DOHH2 (cell line): ENCODE measurements at regions not wholly inside any gene's neighbourhood (a gene's known extent, or its start where the extent isn't known, plus 50 kb on each side); places are given as distances from the start of the nearest gene placed in this dataset.

Experiments used
- H3F3A ChIP-seq: fragments of 200-600 bp; sonication (generic), shearing (Covaris generic); 2 replicates; pipeline ENCODE4 v1.6.0; 2016; ENCODE audit warnings: antibody characterized with exemption, mild to moderate bottlenecking; ENCODE audit not compliant: control insufficient read depth, insufficient read depth
- H3K27ac ChIP-seq: fragments of 200-600 bp; sonication (generic); 2 replicates; pipeline ENCODE4 v1.5.1; 2014; ENCODE audit warnings: low read depth, mild to moderate bottlenecking, low read length, moderate library complexity
- H3K27me3 ChIP-seq: fragments of 200-600 bp; sonication (generic); 2 replicates; pipeline ENCODE4 v1.6.1; 2014; ENCODE audit warnings: mild to moderate bottlenecking, low read length, mixed read lengths; ENCODE audit not compliant: control insufficient read depth
- H3K36me3 ChIP-seq: fragments of 200-600 bp; sonication (generic); 2 replicates; pipeline ENCODE4 v1.6.1; 2014; ENCODE audit warnings: mild to moderate bottlenecking, low read length, moderate library complexity, mixed read lengths; ENCODE audit not compliant: control insufficient read depth
- H3K4me1 ChIP-seq: fragments of 200-600 bp; sonication (generic); 2 replicates; pipeline ENCODE4 v1.6.1; 2014; ENCODE audit warnings: mild to moderate bottlenecking, low read length, mixed read lengths; ENCODE audit not compliant: control insufficient read depth
- H3K4me2 ChIP-seq: fragments of 200-600 bp; sonication (generic); 2 replicates; pipeline ENCODE4 v1.6.0; 2014; ENCODE audit warnings: mild to moderate bottlenecking, low read length, moderate library complexity
- H3K4me3 ChIP-seq: fragments of 200-600 bp; sonication (generic); 2 replicates; pipeline ENCODE4 v1.5.1; 2014; ENCODE audit warnings: mild to moderate bottlenecking, low read length, mixed read lengths
- H3K79me2 ChIP-seq: fragments of 200-600 bp; sonication (generic); 2 replicates; pipeline ENCODE4 v1.6.1; 2014; ENCODE audit warnings: mild to moderate bottlenecking, low read length, mixed read lengths; ENCODE audit not compliant: control insufficient read depth
- H3K9me2 ChIP-seq: fragments of 200-600 bp; sonication (generic); replicated peaks from 2 replicates; pipeline ENCODE4 v1.6.1; 2014; ENCODE audit warnings: mild to moderate bottlenecking, low read length, mixed read lengths; ENCODE audit not compliant: control insufficient read depth
- H3K9me3 ChIP-seq: fragments of 200-600 bp; sonication (generic); 2 replicates; pipeline ENCODE4 v1.6.1; 2014; ENCODE audit warnings: antibody characterized with exemption, low read length, mixed read lengths; ENCODE audit not compliant: control insufficient read depth, insufficient read depth
- H4K20me1 ChIP-seq: fragments of 200-600 bp; sonication (generic); 2 replicates; pipeline ENCODE4 v1.6.0; 2014; ENCODE audit warnings: low read depth, mild to moderate bottlenecking, antibody characterized with exemption, low read length, moderate library complexity; ENCODE audit not compliant: control insufficient read depth, insufficient read depth
- EZH2phosphoT487 ChIP-seq: fragments of 200-600 bp; sonication (generic); IDR thresholded peaks from 2 replicates; pipeline ENCODE4 v1.6.1; 2017; ENCODE audit warnings: borderline replicate concordance, mild to moderate bottlenecking, antibody characterized with exemption, low read length, moderate library complexity, mixed read lengths
- TF ChIP-seq, protein P1 (sequence below): fragments of 200-600 bp; sonication (generic); IDR thresholded peaks from one replicate; pipeline ENCODE4 v1.5.1; 2014; ENCODE audit warnings: antibody characterized with exemption, mild to moderate bottlenecking, low read depth, low read length; ENCODE audit not compliant: poor library complexity, severe bottlenecking

DNA sequence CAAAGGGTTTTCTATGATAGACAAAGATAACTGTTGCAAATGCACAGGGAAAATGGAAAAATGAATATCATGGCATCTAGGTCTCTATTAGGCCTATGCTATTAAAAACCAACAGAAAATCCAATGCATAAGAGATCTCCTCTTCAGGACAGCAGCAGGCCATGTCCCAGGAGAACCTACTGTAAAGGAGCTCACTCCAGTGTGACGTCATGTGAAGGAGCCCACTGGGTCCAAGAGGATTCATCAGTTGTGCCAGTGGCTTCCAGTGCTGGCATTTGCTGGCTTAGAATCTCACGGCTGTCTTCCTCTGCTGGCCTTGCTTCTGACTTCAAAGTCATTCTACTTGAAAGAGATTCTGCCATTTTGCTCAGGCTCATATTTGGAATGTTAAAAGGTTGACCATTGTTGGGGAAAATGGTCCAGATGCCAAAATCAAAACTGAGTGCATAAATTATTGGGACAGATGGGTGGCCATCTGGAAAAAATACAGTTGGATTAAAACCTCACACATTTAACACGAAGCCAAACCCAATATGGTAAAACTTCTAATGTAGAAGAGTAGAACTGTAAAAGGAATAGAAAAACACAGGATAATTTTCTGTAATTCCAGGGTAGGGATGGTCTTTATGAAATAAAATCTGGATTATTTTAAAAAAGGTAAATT, 75.4 kb upstream of the ARID2 start:
- no peaks in the 10 kb centered on the region for H4K20me1 ChIP-seq
- H3K27ac ChIP-seq = no peak overlapping the region
- H3K36me3 ChIP-seq = no peaks in the 10 kb centered on the region
- H3K4me3 ChIP-seq = no peak overlapping the region
- H3K27me3 ChIP-seq = no peaks in the 10 kb centered on the region
- no peaks in the 10 kb centered on the region for H3K79me2 ChIP-seq
- 0 out of 2 replicates have a peak, but pooled peaks cover 3% of the 10 kb centered on the region for H3K4me1 ChIP-seq
- no peaks in the 10 kb centered on the region for H3K9me3 ChIP-seq
- no peak overlapping the region for H3K4me2 ChIP-seq
- H3F3A ChIP-seq = no peaks in the 10 kb centered on the region
- no peaks in the 10 kb centered on the region for H3K9me2 ChIP-seq
- TF ChIP-seq, protein P1, sequence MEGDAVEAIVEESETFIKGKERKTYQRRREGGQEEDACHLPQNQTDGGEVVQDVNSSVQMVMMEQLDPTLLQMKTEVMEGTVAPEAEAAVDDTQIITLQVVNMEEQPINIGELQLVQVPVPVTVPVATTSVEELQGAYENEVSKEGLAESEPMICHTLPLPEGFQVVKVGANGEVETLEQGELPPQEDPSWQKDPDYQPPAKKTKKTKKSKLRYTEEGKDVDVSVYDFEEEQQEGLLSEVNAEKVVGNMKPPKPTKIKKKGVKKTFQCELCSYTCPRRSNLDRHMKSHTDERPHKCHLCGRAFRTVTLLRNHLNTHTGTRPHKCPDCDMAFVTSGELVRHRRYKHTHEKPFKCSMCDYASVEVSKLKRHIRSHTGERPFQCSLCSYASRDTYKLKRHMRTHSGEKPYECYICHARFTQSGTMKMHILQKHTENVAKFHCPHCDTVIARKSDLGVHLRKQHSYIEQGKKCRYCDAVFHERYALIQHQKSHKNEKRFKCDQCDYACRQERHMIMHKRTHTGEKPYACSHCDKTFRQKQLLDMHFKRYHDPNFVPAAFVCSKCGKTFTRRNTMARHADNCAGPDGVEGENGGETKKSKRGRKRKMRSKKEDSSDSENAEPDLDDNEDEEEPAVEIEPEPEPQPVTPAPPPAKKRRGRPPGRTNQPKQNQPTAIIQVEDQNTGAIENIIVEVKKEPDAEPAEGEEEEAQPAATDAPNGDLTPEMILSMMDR = no peak
- TF ChIP-seq EZH2phosphoT487 = no peak

DNA sequence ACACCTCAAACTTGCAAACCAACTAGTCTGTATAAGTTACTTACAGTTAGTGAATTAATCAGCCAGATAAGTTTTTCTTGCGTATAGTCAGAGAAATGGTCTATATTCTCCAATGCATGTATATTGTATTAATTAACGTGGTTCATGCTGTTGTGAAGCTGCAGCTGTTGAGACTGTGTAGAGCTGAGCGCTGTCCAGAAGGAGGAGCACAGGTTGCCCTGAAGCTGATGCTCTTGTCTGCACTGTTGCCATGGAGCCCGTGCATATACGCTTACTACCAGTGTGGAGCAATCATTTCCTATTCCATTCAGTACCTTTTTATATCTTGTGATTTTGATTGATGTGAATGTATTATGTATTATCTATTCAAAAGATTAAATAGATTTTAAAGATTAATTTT, 74.3 kb upstream of the ARID2 start:
- Histone ChIP-seq H3F3A (no peaks in the 10 kb centered on the region), H3K4me1 (0 out of 2 replicates have a peak, but pooled peaks cover 3% of the 10 kb centered on the region), H3K9me3 (no peaks in the 10 kb centered on the region), H3K27me3 (no peaks in the 10 kb centered on the region), H3K4me3 (no peak overlapping the region), H3K27ac (no peak overlapping the region), H3K4me2 (no peak overlapping the region), H3K79me2 (no peaks in the 10 kb centered on the region), H3K36me3 (no peaks in the 10 kb centered on the region), H4K20me1 (no peaks in the 10 kb centered on the region), H3K9me2 (no peaks in the 10 kb centered on the region)
- no peak for TF ChIP-seq EZH2phosphoT487
- TF ChIP-seq, protein P1 = no peak

DNA sequence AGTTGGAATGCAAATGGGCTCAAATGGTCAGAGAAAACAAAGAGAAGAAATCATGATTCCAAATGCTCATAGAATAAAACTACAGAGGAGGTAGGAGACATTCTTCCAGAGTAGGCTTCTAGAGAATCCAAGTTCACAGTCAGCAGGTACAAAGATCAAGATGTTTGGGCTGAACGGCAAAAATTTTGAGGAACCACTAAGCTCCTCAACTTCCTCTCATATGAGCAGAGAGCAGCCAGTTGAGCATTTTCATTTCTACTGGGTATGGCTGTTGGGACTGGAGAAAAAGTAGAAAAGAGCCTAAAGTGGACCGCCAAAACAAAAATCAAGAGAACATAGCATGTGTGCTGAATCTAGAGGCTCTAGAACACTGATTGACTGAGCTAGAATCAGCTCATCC, 73.8 kb upstream of the ARID2 start:
- Histone ChIP-seq H4K20me1 (no peaks in the 10 kb centered on the region), H3K27me3 (no peaks in the 10 kb centered on the region; the same call in 1 of the 2 replicates), H3F3A (no peaks in the 10 kb centered on the region), H3K9me2 (no peaks in the 10 kb centered on the region), H3K79me2 (no peaks in the 10 kb centered on the region), H3K4me1 (0 out of 2 replicates have a peak, but pooled peaks cover 3% of the 10 kb centered on the region), H3K4me2 (no peak overlapping the region), H3K4me3 (no peak overlapping the region), H3K36me3 (no peaks in the 10 kb centered on the region), H3K27ac (no peak overlapping the region), H3K9me3 (no peaks in the 10 kb centered on the region)
- TF ChIP-seq EZH2phosphoT487 = no peak
- TF ChIP-seq, protein P1 = no peak
